T-helper 2 cell (primary cell): ENCODE measurements at regions not wholly inside any gene's neighbourhood (a gene's known extent, or its start where the extent isn't known, plus 50 kb on each side); places are given as distances from the start of the nearest gene placed in this dataset.
"Not testable (repeated sequence)": the region's sequence is repeated elsewhere in the genome, so short reads cannot be mapped to it uniquely, and the experiment has no call there.

Experiments
- DNase-seq, 5 experiments: peaks; one replicate each; pipeline versions ENCODE4 v3.0.0 to v3.0.0-alpha.2; 2012 to 2022

DNA sequence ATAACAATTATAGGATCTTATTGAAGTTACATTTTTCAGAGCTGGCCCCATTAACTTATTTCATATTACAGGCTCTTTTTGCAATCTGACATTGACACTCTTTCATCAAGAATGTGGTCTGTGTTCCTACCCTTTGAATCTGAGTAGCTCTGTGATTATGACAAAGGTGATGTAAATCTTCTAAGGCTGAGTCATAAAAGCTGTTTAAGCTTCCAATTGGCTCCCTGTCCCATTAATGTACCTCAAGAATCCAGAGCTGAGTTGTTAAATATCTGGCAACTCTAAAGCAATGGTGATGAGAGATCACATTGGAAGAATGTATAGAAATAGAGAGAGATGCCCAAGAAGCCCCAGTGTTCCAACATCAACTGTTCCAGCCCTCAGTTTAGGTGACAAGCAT lies 178.5 kb upstream of the DEPDC1 start:
- DNase-seq: no peak

DNA sequence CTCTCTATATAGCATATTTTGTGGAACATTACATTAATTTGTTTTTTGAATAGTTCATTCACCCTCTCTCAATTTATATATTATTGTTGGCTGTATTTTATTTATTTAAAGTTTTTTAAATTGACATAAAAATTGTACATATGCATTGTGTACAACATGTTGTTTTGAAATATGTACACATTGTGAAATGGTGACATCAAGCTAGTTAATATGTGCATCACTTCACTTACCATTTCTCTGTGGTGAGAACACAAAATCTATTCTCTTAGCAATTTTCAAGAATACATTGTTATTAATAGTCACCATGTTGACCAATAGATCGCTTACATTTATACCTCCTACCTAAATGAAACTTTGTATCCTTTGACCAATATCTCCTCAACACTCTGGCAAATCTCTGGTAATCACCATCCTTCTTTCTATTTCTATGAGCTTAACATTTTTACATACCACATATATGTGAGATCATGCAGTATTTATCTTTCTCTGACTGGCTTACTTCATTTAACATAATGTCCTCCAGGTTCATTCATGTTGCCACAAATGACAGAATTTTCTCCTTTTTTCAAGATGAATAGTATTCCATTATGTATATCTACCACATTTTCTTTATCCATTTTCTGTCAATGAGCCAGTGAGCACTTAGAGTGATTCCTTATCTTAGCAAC lies 180.9 kb upstream of the DEPDC1 start:
- DNase-seq: no peak

DNA sequence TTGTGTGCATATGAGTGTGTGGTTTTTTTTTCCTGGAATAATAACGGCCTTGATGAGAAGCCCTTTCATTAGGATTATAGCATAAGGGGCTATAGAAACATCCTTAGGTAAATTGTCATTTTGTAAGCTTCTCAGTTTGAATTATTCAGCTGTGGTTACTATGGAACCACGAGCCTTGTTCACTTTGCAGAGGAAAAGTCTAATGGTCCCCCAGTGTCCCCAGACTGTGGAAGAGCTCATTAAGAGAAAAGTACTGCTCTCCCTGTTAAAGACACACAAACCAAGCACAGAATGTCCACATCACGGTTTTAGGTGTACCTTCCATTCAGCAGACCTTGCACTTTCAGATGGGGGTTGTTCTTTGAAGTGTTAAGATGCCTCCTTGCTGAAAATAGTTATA lies 199.3 kb upstream of the DEPDC1 start:
- no peak for DNase-seq

DNA sequence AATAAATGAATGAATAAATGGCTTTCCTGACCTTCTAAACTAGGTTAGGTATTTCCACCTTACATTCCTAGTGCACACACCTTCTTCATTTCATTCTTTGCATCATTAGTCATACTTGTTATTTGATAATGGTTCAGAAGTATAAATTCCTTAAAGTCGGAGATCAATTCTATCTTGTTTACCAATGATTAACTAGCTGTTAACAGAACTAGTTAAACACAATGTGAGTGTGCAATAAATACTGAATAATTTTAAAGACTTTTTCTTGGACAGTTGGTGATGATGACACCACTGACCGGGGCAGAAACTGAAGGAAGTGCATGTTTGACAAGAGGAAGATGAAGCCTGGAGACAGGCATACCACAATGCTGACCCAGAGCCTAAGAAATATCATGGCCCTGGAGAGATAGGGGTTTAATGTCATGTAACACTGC lies 207.1 kb upstream of the DEPDC1 start:
- no peak for DNase-seq

DNA sequence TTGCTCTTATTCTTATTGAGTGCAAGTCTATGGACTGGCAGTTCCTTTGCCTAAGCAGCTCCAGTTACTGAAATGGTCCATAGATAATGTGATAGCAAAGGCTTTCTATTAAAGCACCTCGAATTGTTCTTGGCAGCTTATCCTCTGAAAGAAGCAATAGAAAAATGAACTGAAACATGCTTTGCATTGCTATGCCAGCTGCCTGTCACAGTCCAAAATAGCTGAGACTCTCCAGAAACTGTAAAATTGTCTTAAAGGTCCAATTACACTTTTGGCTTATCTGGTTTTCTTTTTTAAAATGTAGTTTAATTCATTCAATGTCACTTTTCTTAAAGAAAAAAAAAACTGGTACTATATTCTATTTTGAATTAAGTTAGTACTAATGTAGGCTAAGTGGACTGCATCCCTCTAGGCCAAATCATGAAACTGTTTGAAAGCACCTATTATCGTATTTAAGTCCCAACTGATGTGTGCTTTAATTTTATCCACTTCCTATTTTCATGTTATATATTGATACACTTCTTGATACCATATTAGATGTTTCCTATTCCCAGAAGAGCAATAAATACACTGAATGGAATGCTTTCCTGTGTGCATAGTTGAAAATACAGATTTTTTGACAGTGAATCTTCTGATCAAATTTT lies 208.0 kb upstream of the DEPDC1 start:
- DNase-seq: no peak

DNA sequence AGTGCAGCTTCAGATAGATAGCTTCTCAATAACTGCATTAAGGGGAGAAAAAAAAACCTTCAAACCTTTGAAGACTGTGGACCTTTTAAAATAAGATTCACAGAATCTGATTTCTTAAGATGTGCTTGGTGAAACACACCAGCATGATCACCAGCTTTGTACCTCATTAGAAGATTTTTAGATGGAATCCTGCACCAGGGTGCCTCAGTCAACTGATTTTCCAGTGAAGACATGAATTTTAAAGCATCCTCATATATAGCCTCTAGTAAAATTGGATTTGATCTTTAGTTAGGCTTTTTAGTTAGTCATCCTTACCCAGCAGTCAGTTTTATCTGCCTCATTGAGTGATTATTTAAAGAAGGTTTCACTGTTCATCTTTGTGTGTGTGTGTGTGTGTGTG lies 208.6 kb upstream of the DEPDC1 start:
- DNase-seq: no peak

DNA sequence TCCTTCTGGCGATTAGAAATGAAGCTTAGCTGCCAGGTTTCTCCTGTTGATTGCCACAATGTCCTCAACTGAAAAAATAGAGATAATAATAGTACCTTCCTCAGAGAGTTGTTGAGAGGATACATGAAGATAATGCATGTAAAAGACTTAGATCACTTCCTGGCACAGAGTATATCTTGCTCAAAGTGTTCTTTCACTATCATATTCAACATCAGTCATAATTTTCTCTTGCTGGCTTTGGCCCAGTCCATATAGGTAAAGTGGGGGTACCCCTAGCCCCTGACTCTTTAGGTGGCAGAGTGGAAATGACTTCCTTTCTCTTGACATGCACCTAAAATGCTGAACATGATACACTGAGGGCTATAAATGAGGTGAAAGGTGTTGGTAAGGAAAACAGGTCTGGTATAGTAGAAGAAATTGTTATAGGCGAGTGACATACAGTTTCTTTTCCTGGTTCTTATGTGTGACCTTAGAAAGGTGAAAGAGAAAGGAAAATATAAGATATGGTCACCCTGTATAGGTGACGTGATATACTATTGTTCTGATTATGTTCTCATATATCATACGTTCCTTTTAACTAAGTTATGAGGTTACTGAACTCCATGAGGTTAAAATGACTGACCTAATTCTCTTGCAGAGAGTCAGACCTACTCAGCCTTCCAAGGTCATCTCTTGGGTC lies 209.9 kb upstream of the DEPDC1 start:
- DNase-seq: no peak

DNA sequence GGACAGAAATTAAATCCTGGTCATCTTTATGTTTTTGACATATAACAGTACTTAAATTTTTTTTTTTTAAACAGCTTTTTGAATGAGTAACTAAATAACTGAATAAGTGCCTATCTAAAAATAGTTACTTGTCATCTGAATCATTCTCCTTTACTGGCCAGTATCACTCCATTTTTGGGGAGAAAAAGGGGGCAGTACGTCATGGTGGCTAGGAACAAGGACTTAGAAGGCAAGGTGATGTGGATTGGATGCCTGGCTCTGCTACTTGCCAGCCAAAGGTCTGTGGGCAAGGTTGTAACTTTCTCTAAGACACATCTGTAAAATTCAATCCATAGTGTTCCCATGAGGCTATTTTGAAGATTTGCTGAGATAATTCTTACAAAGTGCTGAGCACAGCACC lies 220.4 kb upstream of the DEPDC1 start:
- no peak for DNase-seq

DNA sequence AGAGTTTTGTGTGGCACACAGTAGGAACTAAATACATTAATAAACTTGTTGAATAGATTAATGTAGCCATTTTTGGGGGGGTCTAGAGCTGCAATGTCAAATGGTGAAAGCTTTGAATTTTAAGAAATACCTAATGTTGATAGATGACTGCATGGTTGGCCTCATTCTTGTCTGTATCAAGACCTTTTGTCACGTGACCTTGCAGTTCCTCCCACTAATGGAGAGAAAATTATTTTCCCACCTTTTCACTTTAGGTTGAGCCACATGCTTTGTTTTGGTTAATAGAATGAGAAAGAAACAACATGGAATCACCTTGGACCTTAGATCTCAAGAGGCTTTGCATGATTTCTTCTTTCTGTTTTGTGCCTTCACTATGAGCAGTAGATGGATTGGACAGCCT lies 223.6 kb upstream of the DEPDC1 start:
- DNase-seq: no peak

DNA sequence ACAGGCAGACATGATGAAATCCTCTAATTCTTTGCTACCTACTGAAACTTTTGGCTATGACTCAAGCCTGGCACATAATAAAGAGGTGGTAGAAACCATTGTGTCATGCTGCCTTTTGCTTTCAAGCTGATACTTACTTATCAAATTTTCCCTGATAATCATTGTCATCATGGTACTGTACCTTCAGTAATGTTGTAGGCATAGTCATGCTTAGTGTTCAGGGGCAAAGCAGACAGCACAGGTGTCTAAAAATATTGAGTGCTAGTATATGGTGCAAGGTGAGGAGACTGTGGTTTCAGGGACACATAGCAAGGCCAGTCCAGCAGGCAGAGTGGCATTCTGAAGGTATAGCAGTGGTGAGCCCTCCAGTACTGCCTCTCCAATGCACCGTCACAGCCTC lies 226.9 kb upstream of the DEPDC1 start:
- DNase-seq: no peak

DNA sequence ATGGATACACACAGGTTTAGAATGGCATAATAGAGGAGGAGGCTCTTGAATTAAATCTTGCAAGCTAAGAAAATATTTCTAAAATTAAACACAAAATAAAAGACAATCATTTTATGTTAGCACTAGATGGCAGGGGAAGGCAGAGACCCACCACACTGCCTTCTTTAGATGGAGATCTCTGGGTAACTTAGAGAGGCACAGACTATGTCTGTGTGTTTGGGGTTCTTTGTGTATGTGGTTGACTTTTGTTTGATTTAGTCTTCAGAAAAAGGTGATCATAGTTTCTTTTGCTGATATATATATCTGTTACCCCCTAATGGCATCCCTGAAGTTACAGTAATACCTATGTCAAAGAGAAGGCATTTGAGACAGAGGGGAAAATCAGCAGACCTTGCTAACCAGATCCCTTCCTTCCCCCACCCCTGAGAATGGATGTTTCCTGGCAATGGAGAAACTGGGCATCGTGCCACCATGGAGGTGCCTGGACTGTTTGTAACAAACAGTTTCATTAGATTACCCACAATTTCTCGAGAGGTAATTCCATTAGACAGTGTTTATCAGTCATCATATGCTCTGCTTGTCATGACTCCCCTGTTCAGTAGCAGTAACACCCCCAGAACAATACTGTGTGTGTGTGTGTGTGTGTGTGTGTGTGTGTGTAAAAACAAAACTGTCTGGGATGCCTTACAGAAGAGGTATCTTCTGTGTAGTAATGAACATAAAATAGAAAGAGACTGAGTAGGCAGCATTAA lies 228.3 kb upstream of the DEPDC1 start:
- no peak for DNase-seq

DNA sequence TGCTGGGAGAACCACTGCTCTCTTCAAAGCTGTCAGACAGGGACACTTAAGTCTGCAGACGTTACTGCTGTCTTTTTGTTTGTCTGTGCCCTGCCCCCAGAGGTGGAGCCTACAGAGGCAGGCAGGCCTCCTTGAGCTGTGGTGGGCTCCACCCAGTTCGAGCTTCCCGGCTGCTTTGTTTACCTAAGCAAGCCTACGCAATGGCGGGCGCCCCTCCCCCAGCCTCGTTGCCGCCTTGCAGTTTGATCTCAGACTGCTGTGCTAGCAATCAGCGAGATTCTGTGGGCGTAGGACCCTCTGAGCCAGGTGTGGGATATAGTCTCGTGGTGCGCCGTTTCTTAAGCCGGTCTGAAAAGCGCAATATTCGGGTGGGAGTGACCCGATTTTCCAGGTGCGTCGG lies 242.6 kb upstream of the DEPDC1 start:
- not testable (repeated sequence) for DNase-seq

DNA sequence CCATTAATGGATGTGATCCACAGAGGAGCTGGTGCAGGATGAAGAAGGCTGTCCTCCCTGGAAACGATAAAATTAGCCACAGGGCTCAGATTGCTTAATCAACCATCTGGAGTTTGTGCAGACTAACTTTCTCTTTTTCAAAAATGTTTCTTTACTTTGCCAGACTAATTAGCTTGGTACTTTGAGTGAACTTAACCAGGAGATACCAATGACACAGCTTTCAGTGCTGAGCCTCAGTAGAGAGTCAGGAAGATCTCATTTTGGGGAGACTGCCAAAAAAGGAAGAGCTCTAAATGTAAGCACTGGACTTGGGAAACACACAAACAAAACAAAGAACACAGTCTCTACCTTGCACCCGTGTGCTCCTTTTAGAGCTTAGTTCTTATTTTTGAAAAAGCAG lies 248.1 kb upstream of the DEPDC1 start:
- no peak for DNase-seq

DNA sequence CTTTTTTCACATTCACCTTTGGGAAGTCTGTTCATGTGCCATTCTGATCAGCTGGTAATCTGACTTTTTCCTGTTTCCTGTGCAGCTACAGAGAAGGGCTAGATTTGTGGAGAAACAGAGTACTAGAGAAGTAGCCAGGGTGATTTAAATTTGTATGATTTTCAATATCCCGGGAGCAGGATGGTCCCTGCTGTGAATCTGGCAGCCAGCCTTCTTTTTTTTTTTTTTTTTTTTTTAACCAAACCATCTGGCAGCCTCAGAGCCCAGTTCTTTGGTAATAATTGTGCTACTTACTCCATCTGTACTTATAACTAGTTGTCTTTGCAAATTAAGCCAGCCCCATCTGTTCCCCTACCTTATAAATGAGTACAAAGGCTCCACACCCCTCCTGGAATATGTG lies 248.6 kb upstream of the DEPDC1 start:
- DNase-seq: no peak

DNA sequence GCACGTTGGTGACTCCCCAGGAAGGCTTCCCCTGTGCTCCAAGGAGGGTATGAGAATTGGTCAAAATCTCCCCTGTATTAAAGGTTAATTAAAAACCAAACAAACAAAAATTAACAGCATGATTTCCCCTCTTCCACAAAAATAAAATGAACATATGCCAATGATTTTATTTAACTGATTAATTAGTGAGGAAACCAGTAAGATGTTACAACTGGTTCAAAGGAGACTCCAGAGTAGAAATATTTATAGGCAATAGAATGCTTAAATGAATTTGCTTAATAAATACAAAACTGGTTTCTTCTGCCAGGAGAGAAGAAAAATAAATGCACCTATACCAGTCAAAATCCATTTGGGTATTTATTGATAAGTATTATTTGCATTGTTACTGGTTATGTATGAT lies 249.5 kb upstream of the DEPDC1 start:
- no peak for DNase-seq

DNA sequence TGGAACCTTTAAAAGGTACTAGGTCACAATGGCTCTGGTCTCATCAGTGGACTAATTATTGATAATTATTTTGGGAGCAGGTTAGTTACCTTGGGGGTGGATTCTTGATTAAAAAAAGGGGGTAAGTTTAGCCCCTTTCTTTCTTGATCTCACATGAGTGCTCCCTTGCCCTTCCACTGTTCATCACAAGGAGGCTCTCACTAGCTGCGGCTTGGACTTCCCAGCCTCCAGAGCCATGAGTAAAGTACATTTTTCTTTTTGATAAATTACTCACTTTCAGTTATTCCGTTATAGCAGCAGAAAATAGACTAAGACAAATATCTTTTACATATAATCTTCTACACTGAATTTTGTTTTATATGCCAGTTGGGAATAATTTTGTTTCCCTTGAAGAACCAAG lies 254.8 kb upstream of the DEPDC1 start:
- DNase-seq: no peak

DNA sequence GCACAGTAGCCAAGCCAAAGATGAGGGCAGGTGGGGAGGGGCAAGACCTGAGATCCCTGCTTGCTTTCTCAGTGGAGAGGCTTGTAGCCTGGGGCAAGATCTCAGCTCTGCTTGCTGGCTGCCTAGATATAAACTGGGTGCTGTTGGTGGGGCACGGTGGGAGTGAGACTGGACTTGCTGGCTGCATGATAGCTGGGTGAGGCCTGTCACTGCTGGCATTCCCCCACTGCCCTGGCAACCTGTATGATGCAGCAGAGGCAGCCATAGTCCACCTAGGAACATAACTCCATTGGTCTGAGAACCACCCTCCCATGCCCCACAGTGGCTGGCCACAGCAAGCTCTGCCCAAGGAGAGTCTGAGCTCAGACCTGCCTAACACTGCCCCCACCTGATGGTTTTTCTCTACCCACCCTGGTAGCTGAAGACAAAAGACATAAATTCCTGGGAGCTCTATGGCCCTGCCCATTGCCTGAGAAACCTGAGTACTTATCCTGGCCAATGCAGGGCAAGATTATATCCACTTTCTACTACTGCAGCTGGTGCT lies 261.9 kb upstream of the DEPDC1 start:
- no peak for DNase-seq

DNA sequence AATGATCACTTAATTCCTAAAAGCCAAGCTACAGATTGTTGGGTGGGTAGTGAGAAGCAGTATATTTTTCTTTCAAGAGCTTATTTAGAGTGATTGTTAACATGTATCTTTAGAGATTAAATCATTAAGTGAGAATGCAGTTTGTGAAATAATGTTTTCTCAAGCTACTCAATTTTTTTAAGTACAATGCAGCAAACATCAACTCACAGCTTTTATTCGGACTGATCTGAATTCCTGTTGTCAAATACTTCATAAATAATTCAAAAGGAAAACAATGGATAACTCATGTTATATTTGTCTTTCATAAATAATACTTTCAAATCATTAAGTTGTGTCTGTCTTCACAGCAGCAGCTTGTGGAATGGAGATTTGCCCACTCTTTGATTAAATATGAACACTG lies 271.1 kb upstream of the DEPDC1 start:
- no peak for DNase-seq

DNA sequence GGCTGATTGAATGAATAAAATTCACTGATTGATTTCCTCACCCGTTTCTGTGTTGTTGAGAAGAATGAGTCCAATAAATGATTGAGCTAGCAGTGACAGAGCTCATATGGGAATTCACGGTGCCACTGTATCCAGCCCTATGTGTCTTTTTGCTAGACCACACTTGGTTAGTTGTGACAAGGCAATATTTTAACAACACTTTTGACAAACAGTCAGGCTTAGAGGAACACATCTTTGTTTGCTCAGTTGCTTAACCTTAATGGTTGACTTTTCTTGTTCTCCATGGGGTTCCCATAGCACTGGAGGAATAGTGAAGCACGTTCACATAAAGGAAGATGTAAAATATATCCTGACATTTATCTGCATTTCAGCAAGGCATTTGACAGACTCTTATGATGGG lies 273.9 kb upstream of the DEPDC1 start:
- DNase-seq: no peak

DNA sequence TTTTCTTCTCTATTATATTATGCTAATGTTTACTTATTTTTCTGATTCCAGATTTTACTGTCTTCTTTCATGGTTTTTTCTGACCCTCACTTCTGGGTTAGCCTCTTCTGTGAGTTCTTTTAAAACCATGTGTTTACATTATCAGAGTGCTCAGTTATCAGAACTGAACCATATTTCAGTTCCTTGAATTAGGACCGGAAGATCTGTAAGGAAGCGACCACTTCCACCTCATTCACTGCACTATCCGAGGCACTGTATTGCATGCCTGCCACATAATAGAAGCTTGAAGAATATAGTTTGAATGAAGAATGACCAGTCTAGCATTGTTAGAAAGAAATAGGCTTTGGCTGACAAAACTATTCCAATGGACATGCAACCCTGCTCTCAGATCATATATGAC lies 281.0 kb upstream of the DEPDC1 start:
- no peak for DNase-seq

DNA sequence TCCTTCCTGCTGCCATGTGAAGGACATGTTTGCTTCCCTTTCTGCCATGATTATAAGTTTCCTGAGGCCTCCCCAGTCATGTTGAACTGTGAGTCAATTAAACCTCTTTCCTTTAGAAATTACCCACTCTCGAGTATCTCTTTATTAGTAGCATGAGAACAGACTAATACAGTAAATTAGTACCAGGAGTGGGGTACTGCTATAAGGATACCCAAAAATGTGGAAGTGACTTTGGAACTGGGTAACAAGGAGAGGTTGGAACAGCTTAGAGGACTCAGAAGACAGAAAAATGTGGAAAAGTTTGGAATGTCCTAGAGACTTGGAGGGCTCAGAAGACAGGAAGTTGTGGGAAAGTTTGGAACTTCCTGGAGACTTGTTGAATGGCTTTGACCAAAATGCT lies 283.0 kb upstream of the DEPDC1 start:
- DNase-seq: not testable (repeated sequence)

DNA sequence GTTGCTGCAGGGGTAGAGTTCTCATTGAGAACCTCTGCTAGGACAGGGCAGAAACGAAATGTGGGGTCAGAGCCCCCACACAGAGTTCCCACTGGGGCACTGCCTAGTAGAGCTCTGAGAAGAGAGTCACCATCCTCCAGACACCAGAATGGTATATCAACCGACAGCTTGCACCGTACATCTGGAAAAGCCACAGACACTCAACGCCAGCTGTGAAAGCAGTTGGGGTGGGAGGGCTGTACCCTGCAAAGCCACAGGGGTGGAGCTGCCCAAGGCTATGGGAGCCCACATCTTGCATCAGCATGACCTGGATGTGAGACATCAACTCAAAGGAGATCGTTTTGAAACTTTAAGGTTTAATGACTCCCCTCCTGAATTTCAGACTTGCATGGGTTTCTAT lies 284.0 kb upstream of the DEPDC1 start:
- no peak for DNase-seq

DNA sequence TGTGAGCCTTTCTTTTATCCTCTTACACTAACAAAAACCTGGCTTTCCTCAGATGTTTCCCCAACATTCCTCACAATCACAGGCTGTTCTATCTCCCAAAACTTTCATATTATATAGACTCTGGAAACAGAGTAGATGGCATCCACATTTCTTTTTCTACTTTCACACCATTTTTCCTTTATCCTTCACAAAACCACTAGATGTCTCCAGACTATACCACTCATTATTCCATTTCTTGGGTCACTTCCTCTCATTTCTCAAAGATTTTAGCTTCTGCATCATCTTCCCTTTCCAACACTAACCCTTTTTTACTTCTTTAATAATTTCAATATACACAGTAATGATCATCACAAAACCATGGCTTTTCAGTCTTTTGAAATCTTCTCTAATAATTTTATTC lies 286.0 kb upstream of the DEPDC1 start:
- DNase-seq: no peak
